Karpas-422 (cell line): ENCODE measurements at regions not wholly inside any gene's neighbourhood (a gene's known extent, or its start where the extent isn't known, plus 50 kb on each side); places are given as distances from the start of the nearest gene placed in this dataset.
"Not testable (repeated sequence)": the region's sequence is repeated elsewhere in the genome, so short reads cannot be mapped to it uniquely, and the experiment has no call there.

Experiments used
- DNase-seq: peaks from one replicate; pipeline ENCODE4 v3.0.0-alpha.2; 2015
- H2AFZ ChIP-seq: fragments of 200-600 bp; sonication (generic); 2 replicates; pipeline ENCODE4 v1.6.1; 2014; ENCODE audit warnings: antibody characterized with exemption, low read length, mixed read lengths
- H3K27ac ChIP-seq: fragments of 200-600 bp; sonication (generic); 2 replicates; pipeline ENCODE4 v1.5.1; 2014; ENCODE audit warnings: mild to moderate bottlenecking, low read length, moderate library complexity
- H3K27me3 ChIP-seq: fragments of 200-600 bp; sonication (generic); 2 replicates; pipeline ENCODE4 v1.6.1; 2014; ENCODE audit warnings: low read length, mixed read lengths
- H3K36me3 ChIP-seq: fragments of 200-600 bp; sonication (generic); 2 replicates; pipeline ENCODE4 v1.6.1; 2014; ENCODE audit warnings: low read length, mixed read lengths; ENCODE audit not compliant: insufficient read depth
- H3K4me1 ChIP-seq: fragments of 200-600 bp; sonication (generic); 2 replicates; pipeline ENCODE4 v1.6.1; 2014; ENCODE audit warnings: mild to moderate bottlenecking, low read length, mixed read lengths
- H3K4me2 ChIP-seq: fragments of 200-600 bp; sonication (generic); 2 replicates; pipeline ENCODE4 v1.6.1; 2014; ENCODE audit warnings: low read length, low read depth, mild to moderate bottlenecking; ENCODE audit not compliant: poor library complexity, severe bottlenecking
- H3K4me3 ChIP-seq: fragments of 200-600 bp; sonication (generic); 2 replicates; pipeline ENCODE4 v1.5.1; 2014; ENCODE audit warnings: mild to moderate bottlenecking, antibody characterized with exemption, low read length, mixed read lengths
- H3K79me2 ChIP-seq: fragments of 200-600 bp; sonication (generic); 2 replicates; pipeline ENCODE4 v1.6.1; 2014; ENCODE audit warnings: mild to moderate bottlenecking, low read length, mixed read lengths
- H3K9ac ChIP-seq: fragments of 200-600 bp; sonication (generic); 2 replicates; pipeline ENCODE4 v1.6.0; 2014; ENCODE audit warnings: low read length
- H3K9me2 ChIP-seq: fragments of 200-600 bp; sonication (generic), shearing (Covaris generic); replicated peaks from 2 replicates; pipeline ENCODE4 v1.6.0; 2014; ENCODE audit warnings: mild to moderate bottlenecking, low read length, moderate library complexity; ENCODE audit not compliant: insufficient read depth
- H3K9me3 ChIP-seq: fragments of 300-700, 200-600 bp; sonication (generic); 2 replicates; pipeline ENCODE4 v1.6.1; 2014; ENCODE audit warnings: low read length, mixed read lengths
- H4K20me1 ChIP-seq: fragments of 200-600 bp; sonication (generic); 2 replicates; pipeline ENCODE4 v1.6.1; 2014; ENCODE audit warnings: mild to moderate bottlenecking, antibody characterized with exemption, low read length, low read depth; ENCODE audit not compliant: insufficient read depth

GRCh38 chr2:34703292-34703691 lies 1104.2 kb upstream of the FAM98A start:
- H3K79me2 ChIP-seq: no peaks in the 10 kb centered on the region
- no peaks in the 10 kb centered on the region for H3K36me3 ChIP-seq
- no peaks in the 10 kb centered on the region; the same call in 1 of the 2 replicates for H3K9me2 ChIP-seq
- H3K4me1 ChIP-seq: no peaks in the 10 kb centered on the region
- H3K4me3 ChIP-seq: no peak overlapping the region
- H3K9ac ChIP-seq: no peak overlapping the region
- H4K20me1 ChIP-seq: no peaks in the 10 kb centered on the region
- no peak overlapping the region for H2AFZ ChIP-seq
- no peak for DNase-seq
- H3K9me3 ChIP-seq: no peaks in the 10 kb centered on the region
- H3K27ac ChIP-seq: no peak overlapping the region
- no peak overlapping the region for H3K4me2 ChIP-seq
- no peaks in the 10 kb centered on the region for H3K27me3 ChIP-seq

- not testable (repeated sequence) for H4K20me1 ChIP-seq, H3K36me3 ChIP-seq, H3K9ac ChIP-seq, H3K79me2 ChIP-seq, H3K27ac ChIP-seq, H3K9me3 ChIP-seq, H3K27me3 ChIP-seq, H3K4me1 ChIP-seq, H3K9me2 ChIP-seq, H2AFZ ChIP-seq, H3K4me2 ChIP-seq, DNase-seq, H3K4me3 ChIP-seq
Observed at GRCh38 chr2:34702391-34702790, 1103.3 kb upstream of the FAM98A start.

- H3K79me2 ChIP-seq, H3K9me2 ChIP-seq, H3K4me1 ChIP-seq, H3K27me3 ChIP-seq, H3K9ac ChIP-seq, H2AFZ ChIP-seq, H3K4me2 ChIP-seq, H4K20me1 ChIP-seq, DNase-seq, H3K9me3 ChIP-seq, H3K36me3 ChIP-seq, H3K4me3 ChIP-seq, H3K27ac ChIP-seq: not testable (repeated sequence)
Observed at GRCh38 chr2:34677591-34677990, 1078.5 kb upstream of the FAM98A start.

GRCh38 chr2:34677119-34677531 lies 1078.0 kb upstream of the FAM98A start:
- not testable (repeated sequence) for H3K27me3 ChIP-seq, H3K4me2 ChIP-seq, DNase-seq, H3K9me2 ChIP-seq, H4K20me1 ChIP-seq, H2AFZ ChIP-seq, H3K4me3 ChIP-seq, H3K9me3 ChIP-seq, H3K4me1 ChIP-seq, H3K27ac ChIP-seq, H3K79me2 ChIP-seq, H3K9ac ChIP-seq, H3K36me3 ChIP-seq

- Histone ChIP-seq H3K79me2 (no peaks in the 10 kb centered on the region), H3K36me3 (no peaks in the 10 kb centered on the region), H3K4me2 (no peak overlapping the region), H4K20me1 (no peaks in the 10 kb centered on the region), H3K9ac (no peak overlapping the region), H3K9me3 (peaks cover 12% of the 10 kb centered on the region; the same call in 1 of the 2 replicates), H3K9me2 (no peaks in the 10 kb centered on the region), H3K27me3 (no peaks in the 10 kb centered on the region), H3K27ac (no peak overlapping the region), H3K4me3 (no peak overlapping the region), H3K4me1 (no peaks in the 10 kb centered on the region), H2AFZ (no peak overlapping the region)
- DNase-seq: no peak
Observed at GRCh38 chr2:34670482-34670881, 1071.4 kb upstream of the FAM98A start.

- Histone ChIP-seq H2AFZ (no peak overlapping the region), H3K4me2 (no peak overlapping the region), H3K4me3 (no peak overlapping the region), H4K20me1 (no peaks in the 10 kb centered on the region), H3K27me3 (no peaks in the 10 kb centered on the region), H3K4me1 (no peaks in the 10 kb centered on the region), H3K9ac (no peak overlapping the region), H3K36me3 (no peaks in the 10 kb centered on the region), H3K9me2 (no peaks in the 10 kb centered on the region), H3K27ac (no peak overlapping the region), H3K79me2 (no peaks in the 10 kb centered on the region), H3K9me3 (peaks cover 15% of the 10 kb centered on the region)
- DNase-seq: no peak
Observed at GRCh38 chr2:34666821-34667220, 1067.7 kb upstream of the FAM98A start.

- no peak for DNase-seq
Observed at GRCh38 chr2:34664266-34664665, 1065.2 kb upstream of the FAM98A start.

GRCh38 chr2:34663314-34663713 lies 1064.2 kb upstream of the FAM98A start:
- Histone ChIP-seq H3K9me3 (peaks cover 19% of the 10 kb centered on the region), H3K4me3 (no peak overlapping the region), H3K27me3 (no peaks in the 10 kb centered on the region), H3K9ac (no peak overlapping the region), H3K4me2 (no peak overlapping the region), H3K27ac (no peak overlapping the region), H3K36me3 (no peaks in the 10 kb centered on the region), H3K9me2 (no peaks in the 10 kb centered on the region), H3K4me1 (no peaks in the 10 kb centered on the region), H4K20me1 (no peaks in the 10 kb centered on the region), H3K79me2 (no peaks in the 10 kb centered on the region), H2AFZ (no peak overlapping the region)
- no peak for DNase-seq

More at GRCh38 chr2:34664266-34664665, 1065.2 kb upstream of the FAM98A start:
- Histone ChIP-seq H3K27me3 (no peaks in the 10 kb centered on the region), H3K9ac (no peak overlapping the region), H3K79me2 (no peaks in the 10 kb centered on the region), H2AFZ (no peak overlapping the region), H3K4me3 (no peak overlapping the region), H3K27ac (no peak overlapping the region), H3K9me3 (peaks cover 19% of the 10 kb centered on the region), H3K36me3 (no peaks in the 10 kb centered on the region), H4K20me1 (no peaks in the 10 kb centered on the region), H3K4me2 (no peak overlapping the region), H3K9me2 (no peaks in the 10 kb centered on the region), H3K4me1 (no peaks in the 10 kb centered on the region)

- Histone ChIP-seq H3K9ac (no peak overlapping the region), H3K79me2 (no peaks in the 10 kb centered on the region), H3K4me3 (no peak overlapping the region), H4K20me1 (no peaks in the 10 kb centered on the region), H3K27ac (no peak overlapping the region), H3K27me3 (no peaks in the 10 kb centered on the region), H3K36me3 (no peaks in the 10 kb centered on the region), H3K4me1 (no peaks in the 10 kb centered on the region), H2AFZ (no peak overlapping the region), H3K4me2 (no peak overlapping the region), H3K9me2 (no peaks in the 10 kb centered on the region), H3K9me3 (peaks cover 12% of the 10 kb centered on the region)
- DNase-seq: no peak
Observed at GRCh38 chr2:34660741-34661140, 1061.6 kb upstream of the FAM98A start.
